ENCODE measurements at regions not wholly inside any gene's neighbourhood (a gene's known extent, or its start where the extent isn't known, plus 50 kb on each side); places are given as distances from the start of the nearest gene placed in this dataset.

DNA sequence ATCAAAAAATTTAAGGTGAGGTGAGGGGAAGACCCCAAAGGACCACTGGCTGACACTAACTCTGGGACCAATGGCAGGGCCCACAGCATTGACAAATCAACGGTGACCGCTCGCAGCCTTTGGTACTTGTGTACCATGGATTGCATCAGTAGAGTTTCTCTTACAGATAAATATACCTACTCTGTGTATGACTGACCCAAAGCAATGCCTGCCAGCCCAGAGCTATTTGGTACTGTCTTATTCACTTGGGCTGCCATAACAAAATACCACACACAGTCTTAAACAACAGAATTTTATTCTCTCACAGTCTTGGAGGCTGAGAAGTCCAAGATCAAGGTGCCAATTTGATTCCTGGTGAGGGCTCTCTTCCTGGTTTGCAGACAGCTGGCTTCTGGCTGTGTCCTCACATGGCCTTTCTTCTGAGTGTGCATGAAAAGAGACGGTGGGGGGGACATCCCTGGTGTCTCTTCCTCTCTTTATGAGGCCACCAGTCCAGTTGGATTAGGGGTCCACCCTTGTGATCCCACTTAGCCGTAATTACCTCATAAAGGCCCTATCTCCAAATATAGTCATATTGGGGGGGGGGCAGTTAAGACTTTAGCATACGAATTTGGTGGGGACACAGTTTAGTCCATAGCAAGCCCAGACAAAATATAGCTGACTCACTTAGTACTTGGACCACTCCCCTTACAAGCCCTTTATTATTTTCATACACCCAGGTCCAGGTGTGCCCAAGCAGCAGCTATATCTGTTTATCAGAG, 336.3 kb downstream of the CD83 start:
- DNase-seq (ENCODE audit: low spot score): no peak

GRCh38 chr6:14454473-14454775, 336.9 kb downstream of the CD83 start:
- intact Hi-C loops (cut with DNase I): no loop called here
- DNase-seq (ENCODE audit: low spot score): no peak

More for the DNA sequence above, 336.3 kb downstream of the CD83 start:
- intact Hi-C loops (cut with DNase I): no loop called here

DNA sequence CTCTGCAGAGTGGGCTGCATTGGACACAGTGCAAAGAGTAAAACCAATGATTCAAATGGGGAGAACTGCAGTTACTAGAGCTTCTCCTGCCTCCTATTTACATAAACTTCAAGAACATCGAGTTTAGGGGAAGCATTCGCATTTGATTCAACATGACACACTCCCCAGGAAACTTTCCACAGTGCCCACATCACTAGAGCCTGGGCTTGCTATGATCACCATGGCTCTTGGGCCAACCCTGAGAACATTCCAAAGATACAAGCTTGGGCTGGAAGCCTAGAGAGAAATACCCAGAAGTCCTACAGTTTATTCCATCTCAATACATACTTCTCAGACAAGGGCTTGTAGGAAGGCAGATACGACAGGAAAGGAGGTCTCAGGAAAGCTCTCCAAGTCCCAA, 337.9 kb downstream of the CD83 start:
- no peak for DNase-seq (ENCODE audit: low spot score)
- intact Hi-C loops (cut with DNase I): no loop called here

DNA sequence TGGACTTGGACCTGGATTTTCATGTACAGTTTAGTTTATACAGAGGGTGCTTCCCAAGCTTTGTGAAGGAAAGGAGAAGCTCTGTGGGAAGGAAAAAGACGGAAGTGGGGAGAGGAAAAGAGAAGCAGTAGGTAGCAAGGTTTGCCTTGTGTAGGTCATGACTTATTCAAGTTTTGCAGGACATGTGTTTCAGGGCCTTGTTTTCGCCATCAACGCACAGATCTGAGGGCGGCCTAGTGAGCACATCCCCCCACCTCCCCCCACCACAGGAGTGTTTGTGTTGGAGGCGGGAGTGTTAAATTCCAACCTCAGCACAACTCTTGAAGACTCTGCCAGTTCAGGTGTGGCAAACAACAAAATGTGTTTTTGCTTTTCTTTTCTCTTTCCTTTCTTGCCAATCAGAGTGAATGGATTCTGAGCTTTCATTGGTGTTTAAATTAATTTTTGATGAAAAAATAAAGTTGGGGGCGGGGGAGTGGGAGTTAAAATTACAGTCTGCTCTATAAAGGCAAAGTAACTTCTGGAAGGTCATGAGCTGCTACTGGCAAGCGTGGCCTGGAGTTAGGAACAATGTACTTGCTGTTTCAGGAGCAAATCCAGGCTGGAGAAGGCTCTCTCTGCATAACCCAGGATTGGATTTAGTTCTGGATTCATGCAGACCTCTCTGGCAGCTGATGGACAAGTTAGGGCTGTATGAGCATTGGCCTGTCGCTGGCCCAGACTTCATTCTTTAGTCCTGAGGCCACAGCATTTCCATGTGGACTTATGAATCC, 338.5 kb downstream of the CD83 start:
- no peak for DNase-seq (ENCODE audit: low spot score)
- intact Hi-C loops (cut with DNase I): no loop called here

DNA sequence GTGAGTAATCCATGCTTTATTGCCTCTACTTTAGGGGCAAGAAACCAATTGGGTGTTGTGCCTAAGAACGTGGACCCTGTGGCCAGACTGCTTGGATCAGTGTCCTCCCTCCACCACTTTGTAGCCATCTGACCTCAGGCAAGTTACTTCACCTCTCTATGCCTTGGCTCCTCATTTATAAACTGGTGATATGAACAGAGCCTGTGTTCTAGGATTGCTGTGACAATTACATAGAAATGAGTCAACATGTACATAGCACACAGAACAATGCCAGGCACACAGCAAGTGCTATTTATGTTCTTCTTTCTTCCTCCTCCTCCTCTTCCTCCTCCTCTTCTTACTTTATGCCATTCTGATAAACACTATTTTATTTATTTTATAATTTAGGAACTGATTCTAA, 339.4 kb downstream of the CD83 start:
- intact Hi-C loops (cut with DNase I): no loop called here
- no peak for DNase-seq (ENCODE audit: low spot score)

- DNase-seq (ENCODE audit: low spot score): no peak
- intact Hi-C loops (cut with DNase I): no loop called here
Measured at GRCh38 chr6:14458669-14459266, 341.2 kb downstream of the CD83 start.

DNA sequence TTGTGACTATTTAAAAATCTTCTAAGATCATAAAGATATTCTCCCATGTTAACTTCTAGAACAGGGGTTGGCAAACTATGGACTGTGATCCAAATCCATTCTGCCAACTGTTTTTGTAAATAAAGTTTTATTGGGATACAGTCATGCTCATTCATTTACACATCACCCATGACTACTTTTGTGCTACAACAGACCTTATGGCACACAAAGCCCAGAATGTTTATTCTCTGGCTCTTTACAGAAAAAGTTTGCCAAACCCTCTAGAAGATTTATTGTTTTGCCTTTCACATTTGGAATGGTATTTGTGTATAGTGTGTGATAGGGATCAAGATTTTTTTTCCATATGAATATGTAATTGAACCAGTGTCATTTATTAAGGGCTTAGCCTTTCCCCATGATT, 341.7 kb downstream of the CD83 start:
- intact Hi-C loops (cut with DNase I): no loop called here
- no peak for DNase-seq (ENCODE audit: low spot score)

DNA sequence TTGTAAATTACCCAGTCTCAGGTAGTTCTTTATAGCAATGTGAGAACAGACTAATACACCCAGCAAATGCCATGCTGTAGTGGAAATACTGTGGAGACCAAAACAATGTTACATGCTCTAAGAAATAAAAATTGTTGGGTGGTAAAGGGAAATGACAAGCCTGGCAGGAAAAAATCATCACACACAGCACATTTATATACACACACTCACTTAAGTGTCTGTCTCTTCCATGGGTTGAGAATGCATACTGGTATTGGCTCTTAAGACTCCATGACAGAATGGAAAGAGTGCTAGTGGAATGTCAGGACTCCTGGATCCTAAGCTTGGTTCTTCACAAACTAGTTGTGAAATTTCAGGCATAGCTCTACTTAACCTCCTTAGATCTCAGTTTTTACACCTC, 343.0 kb downstream of the CD83 start:
- intact Hi-C loops (cut with DNase I): no loop called here

GRCh38 chr6:14462135-14462534, 344.6 kb downstream of the CD83 start:
- no peak for DNase-seq (ENCODE audit: low spot score)
- intact Hi-C loops (cut with DNase I): no loop called here

More for the DNA sequence above, 343.0 kb downstream of the CD83 start:
- DNase-seq (ENCODE audit: low spot score): no peak

GRCh38 chr6:14462566-14462965, 345.0 kb downstream of the CD83 start:
- no peak for DNase-seq (ENCODE audit: low spot score)
- intact Hi-C loops (cut with DNase I): no loop called here

- no peak for DNase-seq (ENCODE audit: low spot score)
- intact Hi-C loops (cut with DNase I): no loop called here
Measured at GRCh38 chr6:14463110-14463509, 345.5 kb downstream of the CD83 start.

DNA sequence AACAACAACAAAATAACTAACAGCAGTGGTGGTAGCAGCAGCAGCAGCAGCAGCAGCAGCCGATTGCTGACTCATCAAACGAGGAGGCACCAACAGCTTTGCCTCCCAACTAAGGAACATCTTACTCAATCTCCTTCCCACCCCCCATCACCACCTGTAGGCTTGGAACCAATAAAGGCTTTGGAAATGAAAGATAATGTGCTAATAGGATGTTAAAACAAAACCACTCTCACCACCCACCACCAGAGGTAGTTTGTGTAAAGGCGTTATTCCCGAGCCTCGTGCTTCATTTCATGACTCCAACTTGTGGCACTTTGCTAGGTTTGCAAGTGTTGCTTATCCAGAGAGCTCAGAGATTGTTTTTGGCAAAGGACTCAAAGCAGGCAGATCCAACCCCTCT, 346.5 kb downstream of the CD83 start:
- intact Hi-C loops (cut with DNase I): no loop called here
- DNase-seq (ENCODE audit: low spot score): no peak

GRCh38 chr6:14464716-14465115, 347.1 kb downstream of the CD83 start:
- intact Hi-C loops (cut with DNase I): no loop called here
- no peak for DNase-seq (ENCODE audit: low spot score)

DNA sequence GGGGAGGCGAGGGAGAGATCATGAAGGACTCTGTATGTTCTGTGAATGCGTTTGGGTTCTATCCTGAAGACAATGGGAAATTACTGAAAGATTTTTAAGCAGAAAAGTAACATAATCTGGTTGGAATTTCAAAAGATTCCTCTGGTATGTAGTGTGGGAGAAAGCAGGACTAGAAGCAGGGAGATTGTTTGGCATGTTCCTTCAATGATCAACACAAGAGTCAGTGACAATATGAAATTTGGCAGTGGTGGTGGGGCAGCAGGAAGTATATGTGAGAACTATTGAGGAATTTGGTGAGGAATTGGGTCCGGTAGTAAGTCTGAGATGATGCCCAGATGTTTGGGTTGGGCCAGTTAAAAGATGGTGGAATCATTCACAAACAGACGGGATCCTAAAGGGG, 348.7 kb downstream of the CD83 start:
- intact Hi-C loops (cut with DNase I): no loop called here
- DNase-seq (ENCODE audit: low spot score): no peak

- intact Hi-C loops (cut with DNase I): no loop called here
- DNase-seq (ENCODE audit: low spot score): no peak
Measured at GRCh38 chr6:14467591-14467990, 350.0 kb downstream of the CD83 start.

DNA sequence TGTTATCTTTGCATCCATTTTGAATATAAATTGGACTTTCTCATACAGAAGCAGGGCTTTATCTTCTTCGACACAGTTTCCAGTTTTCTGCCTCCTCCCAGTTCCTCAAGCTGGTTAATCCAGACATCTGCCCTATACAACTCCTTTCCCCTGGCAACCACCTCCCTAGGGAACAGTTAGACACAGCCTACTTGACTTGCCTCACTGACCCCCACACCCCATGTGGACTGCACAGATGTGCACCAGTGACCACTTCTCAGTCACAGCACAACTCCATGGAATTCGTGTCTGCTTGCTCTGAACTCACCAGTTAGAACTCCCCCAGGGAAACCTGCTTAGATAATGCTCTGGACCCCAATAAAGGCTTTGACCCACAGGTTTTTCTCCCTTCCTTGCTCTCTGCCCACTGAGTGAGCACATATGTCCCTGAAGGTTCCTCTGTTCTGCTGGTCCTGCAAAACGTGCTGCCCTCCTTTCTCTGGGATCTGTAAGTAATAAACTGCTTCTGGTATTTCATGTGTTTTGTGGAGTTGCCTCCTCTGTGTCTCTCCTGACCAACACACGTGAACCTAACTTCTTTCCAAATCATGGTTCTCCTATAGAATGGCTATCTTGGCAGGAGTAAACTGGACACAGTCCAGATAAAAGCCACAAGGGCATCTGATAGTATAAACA, 351.2 kb downstream of the CD83 start:
- no peak for DNase-seq (ENCODE audit: low spot score)
- intact Hi-C loops (cut with DNase I): no loop called here

DNA sequence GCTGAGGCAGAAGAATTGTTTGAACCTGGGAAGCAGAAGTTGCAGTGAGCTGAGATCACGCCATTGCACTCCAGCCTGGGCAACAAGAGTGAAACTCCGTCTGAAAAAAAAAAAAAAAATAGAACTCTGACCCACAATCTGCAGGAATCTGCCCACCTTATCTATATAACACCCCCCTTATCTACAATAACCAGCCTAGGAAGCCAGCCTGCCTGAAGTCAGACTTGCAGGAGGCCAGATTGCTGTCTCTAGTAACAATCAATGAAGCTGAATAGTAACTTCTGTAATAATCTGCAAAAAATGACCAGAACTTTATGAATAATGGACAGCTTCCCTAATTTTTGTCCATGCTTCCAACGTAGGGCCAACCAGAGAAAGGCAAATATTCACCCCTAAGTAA, 352.5 kb downstream of the CD83 start:
- DNase-seq (ENCODE audit: low spot score): no peak
- intact Hi-C loops (cut with DNase I): no loop called here

GRCh38 chr6:14470671-14471070, 353.1 kb downstream of the CD83 start:
- intact Hi-C loops (cut with DNase I): no loop called here
- DNase-seq (ENCODE audit: low spot score): no peak

GRCh38 chr6:14472255-14472985, 354.8 kb downstream of the CD83 start:
- intact Hi-C loops (cut with DNase I): no loop called here

GRCh38 chr6:14472986-14473337, 355.4 kb downstream of the CD83 start:
- no peak for DNase-seq (ENCODE audit: low spot score)
- intact Hi-C loops (cut with DNase I): no loop called here

More at GRCh38 chr6:14472255-14472985, 354.8 kb downstream of the CD83 start:
- DNase-seq (ENCODE audit: low spot score): no peak
